ENCODE measurements at regions not wholly inside any gene's neighbourhood (a gene's known extent, or its start where the extent isn't known, plus 50 kb on each side); places are given as distances from the start of the nearest gene placed in this dataset.

DNA sequence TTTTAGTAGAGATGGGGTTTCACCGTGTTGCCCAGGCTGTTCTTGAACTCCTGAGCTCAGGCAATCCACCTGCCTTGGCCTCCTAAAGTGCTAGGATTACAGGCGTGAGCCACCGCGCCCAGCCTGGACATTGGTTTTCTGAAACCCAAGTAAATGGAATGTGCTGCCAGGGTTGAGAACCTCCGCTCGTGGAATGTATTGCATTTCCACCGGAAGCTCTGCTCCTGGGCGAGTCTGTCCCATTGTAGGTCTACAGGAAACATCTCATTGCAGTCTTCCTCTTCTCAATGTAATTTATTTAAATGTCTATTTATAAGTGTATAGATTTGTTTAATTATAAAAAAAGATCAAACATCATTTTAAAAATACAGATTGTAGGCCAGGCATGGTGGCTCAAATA, 57.4 kb upstream of the HAPSTR1 start:
- H3K27ac ChIP-seq = no peak overlapping the region
- TF ChIP-seq CTCF (conservative IDR thresholded peaks at IDR 0.05) (no peak), ZFX (IDR thresholded peaks at IDR 0.05) (no peak)

- H3K27ac ChIP-seq = no peak overlapping the region
- TF ChIP-seq ZFX (IDR thresholded peaks at IDR 0.05) (no peak), CTCF (conservative IDR thresholded peaks at IDR 0.05) (no peak)
Measured at GRCh38 chr16:9035996-9036395, 55.4 kb upstream of the HAPSTR1 start.

GRCh38 chr16:9039210-9039609, 52.2 kb upstream of the HAPSTR1 start:
- H3K27ac ChIP-seq = no peak overlapping the region
- TF ChIP-seq CTCF (conservative IDR thresholded peaks at IDR 0.05) = no peak

GRCh38 chr16:9040800-9041412, 50.5 kb upstream of the HAPSTR1 start:
- H3K27ac ChIP-seq = no peak overlapping the region
- TF ChIP-seq CTCF (conservative IDR thresholded peaks at IDR 0.05) (no peak), ZFX (IDR thresholded peaks at IDR 0.05) (no peak)

Data from C4-2B (cell line).